Ramos (cell line): ENCODE measurements at regions not wholly inside any gene's neighbourhood (a gene's known extent, or its start where the extent isn't known, plus 50 kb on each side); places are given as distances from the start of the nearest gene placed in this dataset.

ENCODE experiments used
- in situ Hi-C: fragments of 300-500 bp; cut with MboI; formaldehyde crosslinking; loops from one replicate; pipeline ENCODE4 v1.14.3; 2022; ENCODE audit warnings: low sequenced_read_pairs; ENCODE audit not compliant: unreplicated experiment

DNA sequence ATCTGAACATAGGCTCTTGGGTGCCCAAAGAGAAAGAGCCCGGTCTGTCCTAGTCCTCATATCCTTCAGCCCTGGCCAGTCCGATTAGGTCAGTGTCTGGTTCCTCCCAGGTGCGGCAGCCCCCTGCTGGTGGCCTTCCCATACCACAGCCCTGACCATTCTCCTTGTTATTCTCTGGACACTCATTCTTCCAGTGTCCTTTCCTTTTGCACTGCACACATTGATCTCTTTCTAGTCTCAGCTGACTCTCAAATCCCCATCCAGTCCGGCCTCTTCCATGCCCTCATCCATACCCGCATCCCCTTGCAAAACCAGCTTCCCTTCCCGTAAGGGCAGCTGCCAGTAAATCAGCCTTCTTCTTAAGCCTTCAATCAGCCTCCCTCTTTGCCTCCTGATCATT lies 1316.3 kb downstream of the TMEM121 start:
- in situ Hi-C loops = no loop called here

DNA sequence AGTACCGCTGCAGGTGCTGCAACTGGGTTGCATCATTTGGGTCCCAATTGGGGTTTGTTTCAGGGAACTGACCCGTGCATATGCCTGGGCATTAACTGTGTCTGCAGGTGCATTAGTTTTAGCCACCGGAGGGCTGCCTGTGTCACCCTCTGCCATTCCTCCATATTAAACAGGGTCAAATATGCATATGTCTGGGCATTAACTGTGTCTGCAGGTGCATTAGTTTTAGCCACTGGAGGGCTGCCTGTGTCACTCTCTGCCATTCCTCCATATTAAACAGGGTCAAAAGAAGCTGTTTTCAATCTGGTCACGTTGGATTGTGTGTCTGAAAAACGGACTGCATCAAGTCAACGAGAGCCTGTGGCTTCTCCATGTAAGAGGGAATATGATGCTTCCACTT lies 1317.0 kb downstream of the TMEM121 start:
- in situ Hi-C loops = no loop called here

- in situ Hi-C loops = no loop called here
Measured at GRCh38 chr14:106843951-106844483, 1317.6 kb downstream of the TMEM121 start.

GRCh38 chr14:106844608-106845285 lies 1318.4 kb downstream of the TMEM121 start:
- in situ Hi-C loops = no loop called here

DNA sequence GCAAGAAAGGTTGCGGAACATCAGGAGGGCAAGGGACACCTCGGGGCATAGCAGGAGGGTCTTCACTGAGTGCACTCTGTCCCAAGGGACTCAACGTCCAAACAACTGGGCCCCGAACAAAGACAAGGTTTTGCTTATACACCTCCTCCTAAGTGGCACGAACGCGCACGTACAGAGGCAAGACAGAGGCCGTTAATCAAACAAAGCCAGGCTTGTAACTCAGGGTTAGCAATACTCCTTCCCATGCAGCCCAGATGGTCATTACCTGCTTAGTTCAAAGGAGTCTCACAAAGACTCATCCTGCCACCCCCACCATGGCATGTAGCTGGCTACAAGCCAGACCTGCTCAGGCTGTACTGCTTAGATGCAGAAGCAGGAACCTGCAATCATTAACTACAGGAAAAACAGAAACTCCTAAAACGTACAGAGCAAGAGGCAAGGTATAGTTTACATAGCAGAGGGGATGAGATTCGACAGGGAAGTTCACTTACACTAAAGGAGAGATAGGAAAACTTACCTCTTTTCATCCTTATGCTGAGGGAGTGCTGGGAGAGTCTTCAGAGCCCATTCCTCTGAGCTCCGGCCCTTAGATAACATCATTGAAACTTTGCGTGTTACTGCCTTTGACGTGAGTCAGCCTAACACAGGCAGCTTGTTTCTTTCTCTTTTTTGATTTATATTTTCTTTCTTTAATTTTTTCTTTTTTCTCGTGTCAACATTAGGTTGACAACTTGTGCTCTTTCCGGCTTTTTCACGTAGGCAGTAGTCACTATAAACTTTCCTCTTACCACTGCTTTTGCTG lies 1319.1 kb downstream of the TMEM121 start:
- in situ Hi-C loops = no loop called here

DNA sequence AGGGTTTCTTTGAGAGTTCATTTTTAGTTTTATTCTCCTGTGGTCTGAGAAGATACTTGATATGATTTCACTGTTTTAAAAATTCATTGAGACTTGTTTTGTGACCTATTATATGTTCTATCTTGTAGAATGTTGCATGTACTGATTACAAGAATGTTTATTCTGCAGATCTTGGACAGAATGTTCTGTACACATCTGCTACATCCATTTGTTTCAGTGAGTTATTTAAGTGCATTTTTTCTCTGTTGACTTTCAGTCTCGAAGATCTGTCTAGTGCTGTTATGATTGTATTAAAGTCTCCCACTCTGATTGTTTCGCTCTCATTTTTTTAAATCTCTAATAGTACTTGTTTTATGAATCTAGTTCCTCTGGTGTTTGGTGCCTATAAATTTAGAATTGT lies 1319.8 kb downstream of the TMEM121 start:
- in situ Hi-C loops = no loop called here

DNA sequence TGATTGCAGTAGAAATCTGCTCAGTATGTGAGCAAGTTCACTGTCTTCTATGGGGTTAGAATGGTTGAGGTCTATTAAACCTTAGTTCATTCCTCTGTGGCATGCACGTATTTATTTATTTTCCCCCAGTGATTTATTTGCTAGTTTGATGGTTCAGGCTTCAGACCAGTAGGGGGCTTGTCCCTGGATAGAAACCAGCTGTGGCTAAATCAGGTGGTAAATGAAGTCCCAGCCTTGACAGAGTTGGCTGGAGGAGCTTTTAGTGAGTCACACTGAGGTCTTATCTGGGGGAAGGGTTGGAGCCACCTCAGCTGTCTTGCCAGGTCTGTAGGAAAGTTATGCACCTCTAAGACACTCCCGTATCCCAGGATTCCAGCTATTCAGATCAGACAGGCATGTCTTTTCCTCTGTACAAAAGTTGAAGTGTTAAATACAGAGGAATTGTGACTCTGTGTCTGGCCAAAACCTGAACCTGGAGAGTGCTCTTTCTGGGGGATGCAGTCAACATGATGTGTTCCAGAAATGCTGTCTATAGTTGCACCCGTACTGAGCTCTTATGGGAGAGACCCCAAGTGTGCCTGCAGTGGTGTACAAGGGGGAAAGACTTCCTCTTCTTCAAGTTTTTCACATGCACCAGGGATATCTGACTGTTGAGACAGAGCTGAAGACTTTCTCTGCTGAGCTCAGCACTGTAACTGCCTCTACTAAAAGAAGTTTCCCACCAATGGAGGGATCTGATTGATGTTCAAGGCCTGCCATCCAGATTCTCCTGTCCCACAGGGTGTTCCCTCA lies 1322.1 kb downstream of the TMEM121 start:
- in situ Hi-C loops = no loop called here

DNA sequence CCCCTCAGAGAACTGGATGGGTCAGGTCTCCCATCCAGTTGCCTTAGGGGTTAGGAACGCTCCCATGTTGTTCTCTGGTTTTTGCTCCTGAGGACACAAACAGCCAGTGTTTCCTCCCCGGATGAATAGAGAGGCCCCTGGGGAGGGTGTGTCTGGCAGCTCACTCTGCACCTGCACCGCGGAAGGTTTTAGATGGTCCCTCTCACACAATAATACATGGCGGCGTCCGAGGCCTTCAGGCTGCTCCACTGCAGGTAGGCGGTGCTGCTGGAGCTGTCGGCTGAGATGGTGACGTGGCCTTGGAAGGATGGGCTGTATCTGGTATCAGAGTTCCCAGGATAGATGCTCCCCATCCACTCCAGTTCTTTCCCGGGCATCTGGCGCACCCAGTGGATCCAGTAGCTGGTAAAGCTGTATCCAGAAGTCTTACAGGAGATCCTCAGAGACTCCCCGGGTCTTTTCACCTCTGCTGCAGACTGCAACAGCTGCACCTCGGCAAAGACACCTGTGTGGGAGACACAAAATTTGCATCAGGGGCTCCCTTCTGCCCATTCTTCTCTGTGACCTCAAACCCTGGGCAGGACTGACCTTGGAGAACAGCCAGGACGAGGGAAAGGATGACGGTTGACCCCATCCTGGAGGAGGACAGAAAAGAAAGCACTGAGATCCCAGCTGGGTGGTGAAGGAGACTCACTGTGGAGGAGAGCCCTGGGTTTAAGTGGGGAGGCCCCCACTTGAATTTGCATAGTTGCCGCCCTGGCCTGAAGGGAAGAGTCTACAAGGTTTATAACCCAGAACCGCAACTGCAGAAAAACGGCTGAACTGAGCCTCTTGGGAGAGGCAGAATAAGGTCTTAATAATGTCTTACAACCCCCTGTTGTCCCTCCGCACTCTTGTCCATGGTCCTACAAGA lies 1324.8 kb downstream of the TMEM121 start:
- in situ Hi-C loops = no loop called here

GRCh38 chr14:106872611-106873446 lies 1346.4 kb downstream of the TMEM121 start:
- in situ Hi-C loops = no loop called here

GRCh38 chr14:106874350-106874749 lies 1348.0 kb downstream of the TMEM121 start:
- in situ Hi-C loops = no loop called here

- in situ Hi-C loops = no loop called here
Measured at GRCh38 chr14:106875503-106875902, 1349.1 kb downstream of the TMEM121 start.

GRCh38 chr14:106876711-106877110 lies 1350.3 kb downstream of the TMEM121 start:
- in situ Hi-C loops = no loop called here

DNA sequence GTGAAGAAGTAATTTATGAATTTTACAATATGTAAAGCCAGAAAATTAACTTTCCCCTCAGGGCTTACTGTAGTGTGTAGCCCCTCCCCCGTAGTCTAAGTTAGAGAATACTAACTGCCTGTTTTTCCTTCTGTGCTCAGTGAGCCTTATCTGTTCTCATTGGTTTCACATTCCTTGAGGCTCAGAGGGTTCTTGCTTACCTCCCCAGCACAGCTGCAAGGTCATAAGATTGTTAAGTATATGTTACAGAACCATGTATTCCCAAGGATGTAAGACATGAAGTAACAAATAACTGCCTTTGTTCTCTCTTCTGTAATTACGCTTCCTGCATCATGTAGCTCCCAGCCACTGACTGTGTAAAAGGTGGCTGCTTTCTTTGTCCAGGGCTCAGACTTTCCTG lies 1351.1 kb downstream of the TMEM121 start:
- in situ Hi-C loops = no loop called here

DNA sequence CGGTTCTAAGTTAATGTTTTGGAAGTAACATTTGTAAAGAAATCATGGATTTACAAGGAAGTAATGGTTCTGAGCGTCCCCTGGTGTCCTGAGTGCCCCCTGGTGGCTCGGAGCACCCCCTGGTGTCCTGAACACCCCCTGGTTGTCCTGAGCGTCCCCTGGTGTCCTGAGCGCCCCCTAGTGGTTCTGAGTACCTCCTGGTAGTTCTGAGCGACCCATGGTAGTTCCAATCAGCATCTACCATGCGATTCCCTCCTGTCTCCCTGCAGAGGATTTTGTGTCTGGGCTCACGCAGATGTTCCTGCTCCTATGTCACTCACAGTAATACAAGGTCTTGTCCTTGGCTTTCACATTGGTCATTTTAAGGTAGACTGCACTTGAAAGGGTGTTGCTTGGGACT lies 1352.9 kb downstream of the TMEM121 start:
- in situ Hi-C loops = no loop called here

- in situ Hi-C loops = no loop called here
Measured at GRCh38 chr14:106883218-106883692, 1356.9 kb downstream of the TMEM121 start.
